DND-41 (cell line): ENCODE measurements at regions not wholly inside any gene's neighbourhood (a gene's known extent, or its start where the extent isn't known, plus 50 kb on each side); places are given as distances from the start of the nearest gene placed in this dataset.

Source experiments
- CTCF ChIP-seq: IDR thresholded peaks from 2 replicates; pipeline ENCODE4 v1.5.1; 2012; ENCODE audit warnings: borderline replicate concordance, low read length, moderate library complexity, mild to moderate bottlenecking; ENCODE audit not compliant: poor library complexity, severe bottlenecking; ENCODE audit errors: extremely low read depth
- EZH2 ChIP-seq: IDR thresholded peaks from 3 replicates; pipeline ENCODE4 v1.6.1; 2012; ENCODE audit warnings: borderline replicate concordance, low read depth, mild to moderate bottlenecking, moderate library complexity, low read length, inconsistent platforms; ENCODE audit not compliant: severe bottlenecking

- TF ChIP-seq EZH2 (no peak), CTCF (no peak)
Measured at GRCh38 chr1:99496067-99496466, 149.8 kb upstream of the PALMD start.
